ENCODE measurements at regions not wholly inside any gene's neighbourhood (a gene's known extent, or its start where the extent isn't known, plus 50 kb on each side); places are given as distances from the start of the nearest gene placed in this dataset.
A peak's percentile ranks its signal among the peaks of the same experiment; 100 is the strongest.

DNA sequence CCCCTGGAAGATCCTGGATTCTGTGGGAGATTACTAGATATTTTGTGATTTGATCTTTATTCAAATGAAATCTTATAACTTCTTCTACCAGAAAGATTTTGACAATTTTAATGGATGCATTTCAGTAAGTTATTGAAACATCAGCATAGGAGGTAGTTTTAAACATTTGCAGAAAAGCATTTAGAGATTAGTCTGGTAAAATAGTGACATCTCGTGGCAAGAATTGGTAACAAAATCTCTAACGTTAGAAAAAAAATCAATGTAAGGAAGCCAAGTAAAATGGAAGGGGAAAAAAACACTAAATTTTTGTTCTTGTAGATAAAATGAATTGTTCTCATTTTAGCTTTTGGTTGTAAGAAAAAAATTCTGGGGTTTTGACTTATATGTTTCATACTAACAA is 73.3 kb downstream of the TASL start:
- peak; percentile 10 to 55 (median 54) for DNase-seq

GRCh38 chrX:30495468-30495867 is 82.1 kb downstream of the TASL start:
- DNase-seq = no peak

DNA sequence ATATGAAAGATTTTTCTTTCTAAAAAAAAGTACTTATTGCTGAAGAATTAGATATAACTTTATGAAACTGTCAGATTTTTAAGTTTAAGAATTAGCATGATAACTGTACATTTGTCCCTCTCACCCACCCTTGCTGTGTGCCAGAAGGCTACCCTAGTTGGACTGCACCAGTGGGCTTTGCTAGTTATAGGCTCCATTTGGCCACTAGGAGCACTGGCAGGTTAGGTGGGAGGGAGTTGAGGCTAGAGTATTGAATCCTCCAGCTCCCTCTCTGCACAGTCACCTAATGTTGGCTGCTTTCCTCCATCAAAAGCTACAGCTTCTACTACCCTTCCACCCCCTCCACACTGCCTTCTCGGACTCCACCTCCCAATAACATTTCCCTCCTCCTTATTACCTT is 84.2 kb downstream of the TASL start:
- DNase-seq = no peak

- peak in 1 of 3 donors; percentile 1 for DNase-seq
Measured at GRCh38 chrX:30489323-30489722, 88.2 kb downstream of the TASL start.

- peak in 1 of 3 donors; percentile 2 for DNase-seq
Measured at GRCh38 chrX:30488092-30488491, 89.5 kb downstream of the TASL start.

- no peak for DNase-seq
Measured at GRCh38 chrX:30483996-30484395, 93.6 kb downstream of the TASL start.

DNA sequence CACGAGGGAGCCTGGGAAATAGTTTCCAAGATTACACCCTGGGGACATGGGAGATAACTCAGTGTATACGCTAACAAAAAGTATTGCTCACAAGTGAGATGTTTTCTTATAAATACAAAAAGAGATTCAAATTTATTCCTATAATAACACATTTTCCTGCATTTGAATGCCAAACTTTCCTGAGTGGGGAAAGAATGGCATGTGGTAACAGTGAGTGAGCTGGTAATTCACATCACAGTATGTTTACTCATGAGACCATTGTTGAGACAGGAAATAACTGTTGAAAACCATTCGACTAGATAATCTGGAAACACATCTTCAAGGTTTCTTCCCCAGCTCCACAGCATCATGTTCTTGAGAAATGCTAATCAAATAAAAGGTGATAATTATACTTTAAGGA is 109.1 kb downstream of the TASL start:
- DNase-seq = no peak

All from suppressor macrophage treated with lipopolysaccharide for 1 hour (primary cell).